ENCODE measurements at regions not wholly inside any gene's neighbourhood (a gene's known extent, or its start where the extent isn't known, plus 50 kb on each side); places are given as distances from the start of the nearest gene placed in this dataset.
"Not testable (repeated sequence)": the region's sequence is repeated elsewhere in the genome, so short reads cannot be mapped to it uniquely, and the experiment has no call there.

GRCh38 chr3:124648551-124648950, 81.7 kb upstream of the UMPS start:
- no peak for DNase-seq (ENCODE audit: unreplicated experiment)
- intact Hi-C loops (cut with micrococcal nuclease) = no loop called here
- Mint-ChIP-seq H3K27ac (ENCODE audit: low read depth, unreplicated experiment) (no peak overlapping the region), H3K27me3 (ENCODE audit: insufficient read depth, unreplicated experiment) (peaks cover 65% of the 10 kb centered on the region), H3K4me1 (ENCODE audit: insufficient read depth, unreplicated experiment) (no peaks in the 10 kb centered on the region), H3K9me3 (ENCODE audit: unreplicated experiment) (no peaks in the 10 kb centered on the region), H3K36me3 (ENCODE audit: insufficient read depth, unreplicated experiment) (no peaks in the 10 kb centered on the region), H3K4me3 (ENCODE audit: unreplicated experiment) (no peak overlapping the region)
- TF ChIP-seq, protein P1, sequence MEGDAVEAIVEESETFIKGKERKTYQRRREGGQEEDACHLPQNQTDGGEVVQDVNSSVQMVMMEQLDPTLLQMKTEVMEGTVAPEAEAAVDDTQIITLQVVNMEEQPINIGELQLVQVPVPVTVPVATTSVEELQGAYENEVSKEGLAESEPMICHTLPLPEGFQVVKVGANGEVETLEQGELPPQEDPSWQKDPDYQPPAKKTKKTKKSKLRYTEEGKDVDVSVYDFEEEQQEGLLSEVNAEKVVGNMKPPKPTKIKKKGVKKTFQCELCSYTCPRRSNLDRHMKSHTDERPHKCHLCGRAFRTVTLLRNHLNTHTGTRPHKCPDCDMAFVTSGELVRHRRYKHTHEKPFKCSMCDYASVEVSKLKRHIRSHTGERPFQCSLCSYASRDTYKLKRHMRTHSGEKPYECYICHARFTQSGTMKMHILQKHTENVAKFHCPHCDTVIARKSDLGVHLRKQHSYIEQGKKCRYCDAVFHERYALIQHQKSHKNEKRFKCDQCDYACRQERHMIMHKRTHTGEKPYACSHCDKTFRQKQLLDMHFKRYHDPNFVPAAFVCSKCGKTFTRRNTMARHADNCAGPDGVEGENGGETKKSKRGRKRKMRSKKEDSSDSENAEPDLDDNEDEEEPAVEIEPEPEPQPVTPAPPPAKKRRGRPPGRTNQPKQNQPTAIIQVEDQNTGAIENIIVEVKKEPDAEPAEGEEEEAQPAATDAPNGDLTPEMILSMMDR (IDR thresholded peaks at IDR 0.05; ENCODE audit: unreplicated experiment) = no peak
- CTCF ChIA-PET = interaction anchor here (0.9 to 1.0 kb wide), 2 partner anchors 44 to 84 kb away, joined by 3 read pairs; no protein-coding TSS in a partner anchor
- no TSS peak for BruUV-seq (replicated peaks)
- POLR2A ChIA-PET = no interaction called here

DNA sequence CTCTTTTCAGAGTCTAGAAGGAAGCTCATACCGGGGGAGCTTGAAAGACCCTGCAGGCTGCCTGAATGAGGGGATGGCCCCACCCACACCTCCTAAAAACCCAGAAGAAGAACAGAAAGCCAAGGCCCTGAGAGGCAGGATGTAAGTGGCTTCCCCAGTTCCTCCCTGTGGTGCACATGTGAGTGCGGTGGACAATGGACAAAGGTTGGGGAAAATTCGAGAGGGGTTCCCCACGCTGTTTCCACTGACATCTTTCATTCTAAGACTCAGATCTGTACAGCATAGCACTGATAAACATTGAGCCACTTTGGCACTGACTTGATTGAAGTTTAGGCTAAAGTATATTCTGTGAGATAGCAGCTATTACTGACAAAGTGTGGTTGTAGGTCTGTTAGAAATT, 79.5 kb upstream of the UMPS start:
- intact Hi-C loops (cut with micrococcal nuclease) = loop anchor here (1.0 kb wide), 1 partner anchor 34 kb away; no protein-coding TSS in a partner anchor
- DNase-seq (ENCODE audit: unreplicated experiment) = no peak
- H3K36me3 Mint-ChIP-seq (ENCODE audit: insufficient read depth, unreplicated experiment) = no peaks in the 10 kb centered on the region
- TF ChIP-seq, protein P1 (IDR thresholded peaks at IDR 0.05; ENCODE audit: unreplicated experiment) = no peak
- ChIA-PET POLR2A (no interaction called here), CTCF (interaction anchor here (0.6 to 2.0 kb wide), 4 partner anchors 39 to 99 kb away, joined by 3 to 4 read pairs (median 4); no protein-coding TSS in a partner anchor)
- H3K27ac Mint-ChIP-seq (ENCODE audit: low read depth, unreplicated experiment) = no peak overlapping the region
- no peaks in the 10 kb centered on the region for H3K4me1 Mint-ChIP-seq (ENCODE audit: insufficient read depth, unreplicated experiment)
- no TSS peak for BruUV-seq (replicated peaks)
- H3K27me3 Mint-ChIP-seq (ENCODE audit: insufficient read depth, unreplicated experiment) = peaks cover 68% of the 10 kb centered on the region
- no peaks in the 10 kb centered on the region for H3K9me3 Mint-ChIP-seq (ENCODE audit: unreplicated experiment)
- H3K4me3 Mint-ChIP-seq (ENCODE audit: unreplicated experiment) = no peak overlapping the region

GRCh38 chr3:124651416-124651815, 78.8 kb upstream of the UMPS start:
- H3K36me3 Mint-ChIP-seq (ENCODE audit: insufficient read depth, unreplicated experiment); POLR2A ChIA-PET; BruUV-seq (replicated peaks); H3K27ac Mint-ChIP-seq (ENCODE audit: low read depth, unreplicated experiment); H3K9me3 Mint-ChIP-seq (ENCODE audit: unreplicated experiment); H3K4me3 Mint-ChIP-seq (ENCODE audit: unreplicated experiment); intact Hi-C loops (cut with micrococcal nuclease); DNase-seq (ENCODE audit: unreplicated experiment); H3K4me1 Mint-ChIP-seq (ENCODE audit: insufficient read depth, unreplicated experiment): not testable (repeated sequence)
- CTCF ChIA-PET = interaction anchor here (1.1 to 2.0 kb wide), 3 partner anchors 88 to 100 kb away, joined by 3 to 4 read pairs (median 4); no protein-coding TSS in a partner anchor
- H3K27me3 Mint-ChIP-seq (ENCODE audit: insufficient read depth, unreplicated experiment) = peaks cover 65% of the 10 kb centered on the region

GRCh38 chr3:124652009-124652408, 78.2 kb upstream of the UMPS start:
- no peaks in the 10 kb centered on the region for H3K9me3 Mint-ChIP-seq (ENCODE audit: unreplicated experiment)
- DNase-seq (ENCODE audit: unreplicated experiment) = no peak
- no TSS peak for BruUV-seq (replicated peaks)
- H3K27me3 Mint-ChIP-seq (ENCODE audit: insufficient read depth, unreplicated experiment) = peaks cover 59% of the 10 kb centered on the region
- POLR2A ChIA-PET = no interaction called here
- CTCF ChIA-PET = interaction anchor here (1.1 to 1.8 kb wide), 2 partner anchors 88 to 93 kb away, joined by 3 to 4 read pairs; no protein-coding TSS in a partner anchor
- no peak overlapping the region for H3K27ac Mint-ChIP-seq (ENCODE audit: low read depth, unreplicated experiment)
- no peak overlapping the region for H3K4me3 Mint-ChIP-seq (ENCODE audit: unreplicated experiment)
- H3K4me1 Mint-ChIP-seq (ENCODE audit: insufficient read depth, unreplicated experiment) = no peaks in the 10 kb centered on the region
- intact Hi-C loops (cut with micrococcal nuclease) = no loop called here
- TF ChIP-seq, protein P1 (IDR thresholded peaks at IDR 0.05; ENCODE audit: unreplicated experiment) = no peak
- H3K36me3 Mint-ChIP-seq (ENCODE audit: insufficient read depth, unreplicated experiment) = no peaks in the 10 kb centered on the region

Measured in MCF 10A (cell line).